G401.6 (cell line): ENCODE measurements at regions not wholly inside any gene's neighbourhood (a gene's known extent, or its start where the extent isn't known, plus 50 kb on each side); places are given as distances from the start of the nearest gene placed in this dataset.
"Not testable (repeated sequence)": the region's sequence is repeated elsewhere in the genome, so short reads cannot be mapped to it uniquely, and the experiment has no call there.

Experiments
- FAIRE-seq: peaks from 2 replicates; lab custom pipeline; 2012; peaks lifted over from hg19 to GRCh38; lab: Jason Lieb, UNC

- no peak for FAIRE-seq
These were observed 222.9 kb downstream of the DSC3 start for GRCh38 chr18:30819619-30820018.

GRCh38 chr18:30814446-30814845, 228.1 kb downstream of the DSC3 start:
- FAIRE-seq: no peak

- FAIRE-seq: no peak
These were observed 231.0 kb downstream of the DSC3 start for GRCh38 chr18:30811580-30811979.

GRCh38 chr18:30810580-30810979, 232.0 kb downstream of the DSC3 start:
- FAIRE-seq: no peak

GRCh38 chr18:30806823-30807222, 235.7 kb downstream of the DSC3 start:
- FAIRE-seq: no peak

- FAIRE-seq: no peak
These were observed 241.7 kb downstream of the DSC3 start for GRCh38 chr18:30800800-30801199.

GRCh38 chr18:30792051-30792450, 250.5 kb downstream of the DSC3 start:
- no peak for FAIRE-seq

- FAIRE-seq: not testable (repeated sequence)
These were observed 254.0 kb downstream of the DSC3 start for GRCh38 chr18:30788411-30788991.

- FAIRE-seq: no peak
These were observed 255.1 kb downstream of the DSC3 start for GRCh38 chr18:30787410-30787809.

- no peak for FAIRE-seq
These were observed 260.9 kb downstream of the DSC3 start for GRCh38 chr18:30781601-30782000.

GRCh38 chr18:30775629-30776028, 266.9 kb downstream of the DSC3 start:
- no peak for FAIRE-seq

- not testable (repeated sequence) for FAIRE-seq
These were observed 270.4 kb downstream of the DSC3 start for GRCh38 chr18:30772170-30772569.

GRCh38 chr18:30766053-30766452, 276.5 kb downstream of the DSC3 start:
- FAIRE-seq: no peak

- no peak for FAIRE-seq
These were observed 277.3 kb downstream of the DSC3 start for GRCh38 chr18:30765247-30765646.

- no peak for FAIRE-seq
These were observed 278.6 kb downstream of the DSC3 start for GRCh38 chr18:30763902-30764350.

GRCh38 chr18:30754846-30755245, 287.7 kb downstream of the DSC3 start:
- FAIRE-seq: no peak

- no peak for FAIRE-seq
These were observed 294.0 kb downstream of the DSC3 start for GRCh38 chr18:30748541-30748940.

GRCh38 chr18:30746224-30746623, 296.3 kb downstream of the DSC3 start:
- FAIRE-seq: no peak

- FAIRE-seq: no peak
These were observed 299.5 kb downstream of the DSC3 start for GRCh38 chr18:30743033-30743432.

GRCh38 chr18:30730915-30731314, 311.6 kb downstream of the DSC3 start:
- no peak for FAIRE-seq

- FAIRE-seq: no peak
These were observed 314.7 kb downstream of the DSC3 start for GRCh38 chr18:30727849-30728248.

- no peak for FAIRE-seq
These were observed 329.2 kb downstream of the DSC3 start for GRCh38 chr18:30713299-30713698.

GRCh38 chr18:30712383-30712782, 330.2 kb downstream of the DSC3 start:
- FAIRE-seq: no peak

GRCh38 chr18:30709595-30709994, 332.9 kb downstream of the DSC3 start:
- FAIRE-seq: no peak

- FAIRE-seq: no peak
These were observed 336.6 kb downstream of the DSC3 start for GRCh38 chr18:30705943-30706342.
